GM12874 (cell line): ENCODE measurements at regions not wholly inside any gene's neighbourhood (a gene's known extent, or its start where the extent isn't known, plus 50 kb on each side); places are given as distances from the start of the nearest gene placed in this dataset.

Source experiments
- CTCF ChIP-seq: IDR thresholded peaks from 2 replicates; pipeline ENCODE4 v1.5.1; 2011; ENCODE audit warnings: low read depth, mild to moderate bottlenecking, control low read depth, low read length, moderate library complexity; ENCODE audit not compliant: insufficient read depth

GRCh38 chr5:33310451-33310850 is 130.3 kb upstream of the TARS1 start:
- TF ChIP-seq CTCF, result no peak

GRCh38 chr5:33311893-33312292 is 128.9 kb upstream of the TARS1 start:
- no peak for TF ChIP-seq CTCF

- TF ChIP-seq CTCF, result no peak
Measured at GRCh38 chr5:33312571-33313549, 127.9 kb upstream of the TARS1 start.

- no peak for TF ChIP-seq CTCF
Measured at GRCh38 chr5:33315189-33315588, 125.6 kb upstream of the TARS1 start.

- no peak for TF ChIP-seq CTCF
Measured at GRCh38 chr5:33316773-33317172, 124.0 kb upstream of the TARS1 start.

GRCh38 chr5:33317271-33317670 is 123.5 kb upstream of the TARS1 start:
- TF ChIP-seq CTCF, result no peak

GRCh38 chr5:33319151-33319550 is 121.6 kb upstream of the TARS1 start:
- no peak for TF ChIP-seq CTCF
